ENCODE measurements at regions not wholly inside any gene's neighbourhood (a gene's known extent, or its start where the extent isn't known, plus 50 kb on each side); places are given as distances from the start of the nearest gene placed in this dataset.

DNA sequence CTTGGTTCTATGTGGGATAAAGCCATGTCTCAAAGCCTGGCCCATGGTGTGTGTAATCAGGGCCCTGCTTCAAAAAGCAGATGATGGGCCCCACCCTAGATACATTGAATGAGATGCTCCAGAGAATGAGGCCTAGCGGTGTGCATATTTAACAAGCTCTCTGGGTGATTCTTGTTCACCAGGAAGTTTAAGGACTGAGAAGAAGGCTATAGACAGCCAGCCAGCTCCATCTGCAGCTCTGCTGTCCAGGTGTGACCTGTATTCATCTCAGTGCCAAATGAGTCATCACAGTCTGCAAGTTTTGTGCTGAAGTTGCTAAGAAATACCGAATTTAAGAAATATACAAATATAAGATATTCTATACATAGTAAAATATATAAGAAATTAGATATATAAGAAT, 182.0 kb upstream of the RUNX1 start:
- no peak for ATAC-seq (ENCODE audit: low FRiP score)
- no peak for DNase-seq (ENCODE audit: low spot score)
- TF ChIP-seq, protein P1, sequence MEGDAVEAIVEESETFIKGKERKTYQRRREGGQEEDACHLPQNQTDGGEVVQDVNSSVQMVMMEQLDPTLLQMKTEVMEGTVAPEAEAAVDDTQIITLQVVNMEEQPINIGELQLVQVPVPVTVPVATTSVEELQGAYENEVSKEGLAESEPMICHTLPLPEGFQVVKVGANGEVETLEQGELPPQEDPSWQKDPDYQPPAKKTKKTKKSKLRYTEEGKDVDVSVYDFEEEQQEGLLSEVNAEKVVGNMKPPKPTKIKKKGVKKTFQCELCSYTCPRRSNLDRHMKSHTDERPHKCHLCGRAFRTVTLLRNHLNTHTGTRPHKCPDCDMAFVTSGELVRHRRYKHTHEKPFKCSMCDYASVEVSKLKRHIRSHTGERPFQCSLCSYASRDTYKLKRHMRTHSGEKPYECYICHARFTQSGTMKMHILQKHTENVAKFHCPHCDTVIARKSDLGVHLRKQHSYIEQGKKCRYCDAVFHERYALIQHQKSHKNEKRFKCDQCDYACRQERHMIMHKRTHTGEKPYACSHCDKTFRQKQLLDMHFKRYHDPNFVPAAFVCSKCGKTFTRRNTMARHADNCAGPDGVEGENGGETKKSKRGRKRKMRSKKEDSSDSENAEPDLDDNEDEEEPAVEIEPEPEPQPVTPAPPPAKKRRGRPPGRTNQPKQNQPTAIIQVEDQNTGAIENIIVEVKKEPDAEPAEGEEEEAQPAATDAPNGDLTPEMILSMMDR (IDR thresholded peaks at IDR 0.05), result no peak

DNA sequence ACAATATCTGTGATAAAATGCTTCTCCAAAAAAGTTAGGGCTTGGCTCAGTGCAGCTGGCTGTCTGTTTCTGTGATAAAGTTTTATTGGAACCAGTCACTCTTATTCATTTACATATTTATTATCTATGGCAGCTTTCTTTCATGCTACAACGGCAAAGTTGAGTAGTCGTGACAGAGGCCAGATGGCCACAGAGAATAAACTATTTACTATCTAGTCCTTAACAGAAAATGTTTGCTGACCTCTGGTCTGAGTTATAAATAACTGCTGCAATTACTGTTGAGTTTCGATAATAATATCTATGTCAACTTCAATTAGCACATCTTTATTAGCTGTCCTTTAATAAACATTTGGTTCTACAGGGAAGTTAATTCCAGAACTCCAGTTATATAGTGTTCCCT, 180.2 kb upstream of the RUNX1 start:
- DNase-seq (ENCODE audit: low spot score) (no peak), ATAC-seq (ENCODE audit: low FRiP score) (no peak)
- TF ChIP-seq, protein P1 (IDR thresholded peaks at IDR 0.05), result no peak

DNA sequence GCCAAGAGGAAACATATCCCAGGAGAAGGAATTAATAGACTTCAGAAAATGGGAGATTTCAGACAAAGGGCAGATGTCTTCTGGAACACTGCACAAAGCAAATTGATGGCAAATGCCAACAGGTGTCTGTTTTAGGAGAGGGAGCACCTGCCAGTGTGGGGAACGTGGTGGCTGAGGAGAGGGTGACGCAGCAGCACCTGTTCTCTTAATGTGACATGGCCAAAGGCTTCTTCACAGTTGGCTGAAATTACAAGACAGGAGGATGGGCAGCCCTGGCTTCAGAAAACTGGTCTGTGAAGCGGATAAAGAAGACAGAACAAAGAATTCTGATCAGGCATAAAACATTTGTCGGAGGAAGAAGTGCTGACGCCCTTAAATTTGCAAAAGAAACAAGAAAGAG, 178.7 kb upstream of the RUNX1 start:
- no peak for ATAC-seq (ENCODE audit: low FRiP score)
- TF ChIP-seq, protein P1 (IDR thresholded peaks at IDR 0.05), result no peak
- DNase-seq (ENCODE audit: low spot score), result no peak

DNA sequence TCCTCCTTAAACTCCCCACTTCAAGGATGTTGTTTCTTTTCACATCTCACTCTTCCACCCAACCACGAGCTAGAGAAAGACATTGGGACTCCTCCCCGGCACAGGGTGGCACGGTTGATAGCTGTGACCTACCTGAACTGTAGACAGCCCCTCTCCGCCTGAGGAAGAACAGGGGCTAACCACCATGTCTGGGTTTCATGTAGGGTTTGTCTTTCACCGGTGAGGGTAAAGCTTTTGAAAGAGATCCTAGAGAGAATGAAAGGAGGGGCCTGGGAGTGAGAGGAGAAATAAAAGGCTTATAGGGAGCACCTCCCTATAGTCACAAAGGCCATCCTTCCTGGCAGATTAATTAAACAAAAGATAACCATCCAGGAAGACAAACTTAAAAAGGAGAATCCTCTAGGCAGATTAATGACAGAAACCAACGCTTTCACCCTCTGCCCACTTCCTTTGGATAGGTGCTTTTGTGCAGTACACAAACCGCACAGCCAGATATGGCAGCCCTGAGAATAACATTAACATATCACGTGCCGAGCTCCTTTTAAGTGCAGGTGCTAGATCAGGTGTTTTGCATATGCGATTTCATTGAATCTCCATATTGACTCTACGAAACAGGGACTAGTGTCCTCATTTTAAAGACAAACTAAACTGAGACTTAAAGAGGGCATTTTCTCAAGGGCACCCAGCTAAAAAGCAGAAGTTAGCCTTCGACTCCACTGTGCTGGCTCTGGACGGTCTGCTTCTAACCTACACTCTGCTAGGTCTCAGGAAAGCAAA, 178.1 kb upstream of the RUNX1 start:
- no peak for DNase-seq (ENCODE audit: low spot score)
- no peak for ATAC-seq (ENCODE audit: low FRiP score)
- TF ChIP-seq, protein P1 (IDR thresholded peaks at IDR 0.05), result no peak

DNA sequence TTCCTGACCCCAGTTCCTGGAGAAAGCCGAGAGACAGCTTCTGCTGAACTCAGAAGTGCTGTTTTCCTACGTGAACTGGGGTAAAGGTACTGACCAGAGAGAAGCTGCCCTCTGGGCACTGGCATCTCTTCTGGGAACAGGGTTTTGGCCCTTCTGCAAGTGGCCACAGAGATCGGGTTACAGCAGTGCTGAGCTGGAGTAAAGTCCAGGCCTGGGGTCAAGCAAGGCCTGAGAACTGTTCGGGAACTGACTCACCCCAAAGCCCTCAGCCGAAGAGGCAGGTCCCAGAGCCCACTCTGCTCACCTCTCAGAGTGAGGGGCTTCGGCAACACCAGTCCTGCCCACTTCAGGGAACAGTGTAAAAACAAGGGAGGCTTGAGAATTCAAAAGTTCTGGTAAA, 177.2 kb upstream of the RUNX1 start:
- peak; percentile 63 for ATAC-seq (ENCODE audit: low FRiP score)
- DNase-seq (ENCODE audit: low spot score), result no peak
- TF ChIP-seq, protein P1 (IDR thresholded peaks at IDR 0.05), result no peak

DNA sequence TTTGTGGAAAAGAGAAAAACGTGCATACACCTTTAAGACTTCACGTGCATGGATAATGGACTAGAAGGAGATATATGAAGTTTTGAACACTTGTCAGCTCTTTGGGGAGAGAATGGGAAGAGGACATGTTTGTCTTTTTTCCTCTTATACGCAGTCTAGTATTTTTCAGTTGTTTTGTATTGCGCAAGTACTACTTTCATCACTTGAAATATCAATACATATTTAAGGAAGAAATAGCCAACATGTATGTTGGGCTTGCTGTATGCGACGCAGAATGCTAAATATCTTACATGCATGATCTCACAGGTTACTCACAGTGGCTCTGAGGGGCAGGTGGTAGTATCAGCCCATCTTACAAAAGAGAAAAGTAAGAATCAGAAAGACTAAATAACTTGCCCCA, 176.5 kb upstream of the RUNX1 start:
- DNase-seq (ENCODE audit: low spot score), result no peak
- ATAC-seq (ENCODE audit: low FRiP score), result no peak
- TF ChIP-seq, protein P1 (IDR thresholded peaks at IDR 0.05), result no peak

DNA sequence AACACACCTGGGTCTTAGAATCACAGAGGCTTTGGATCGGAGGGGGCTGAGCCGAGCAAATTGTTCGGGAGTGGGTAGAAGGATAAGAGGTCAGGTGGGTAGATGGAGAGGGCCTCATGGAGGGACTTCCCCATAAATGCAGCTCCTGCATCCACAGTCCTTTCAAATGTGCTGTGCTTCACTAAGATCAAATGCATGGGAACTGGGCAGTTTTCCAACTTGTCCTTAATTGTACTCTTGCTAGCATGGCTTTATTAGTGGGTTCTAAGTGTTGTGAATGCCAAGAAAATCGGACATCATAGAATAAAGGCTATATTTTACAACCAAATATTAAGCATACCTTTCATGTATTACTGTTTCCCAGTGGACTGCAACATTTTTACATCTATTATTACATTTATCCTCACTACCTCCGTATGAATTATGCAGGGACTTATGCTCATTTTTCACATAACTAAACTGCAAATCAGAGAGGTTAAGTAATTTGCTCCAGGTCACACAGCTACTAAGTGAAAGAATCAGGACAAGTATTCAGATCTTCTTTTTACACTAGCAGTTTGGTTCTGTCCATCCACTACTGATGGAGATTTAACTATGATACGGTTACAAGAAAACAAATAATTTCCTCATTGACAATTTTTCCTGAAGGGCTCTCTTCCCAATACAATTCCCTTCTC, 174.5 kb upstream of the RUNX1 start:
- TF ChIP-seq, protein P1 (IDR thresholded peaks at IDR 0.05), result no peak
- ATAC-seq (ENCODE audit: low FRiP score) (no peak), DNase-seq (ENCODE audit: low spot score) (no peak)
